A673 (cell line): ENCODE measurements at regions not wholly inside any gene's neighbourhood (a gene's known extent, or its start where the extent isn't known, plus 50 kb on each side); places are given as distances from the start of the nearest gene placed in this dataset.

Experiments
- BruUV-seq: library from RNA; stranded (reverse); fragments of 400-500 nt; replicated peaks from 2 replicates; lab custom pipeline; 2021; lab: Mats Ljungman, UMichigan
- CTCF ChIA-PET: fragments of 300-600 bp; sonication (Branson Sonifier 250); formaldehyde crosslinking; loops from one replicate; lab custom pipeline; 2022; ENCODE audit warnings: antibody characterized with exemption; lab: Charles Lee
- POLR2A ChIA-PET: fragments of 300-600 bp; sonication (Branson Sonifier 250); formaldehyde crosslinking; loops from one replicate; lab custom pipeline; 2022; ENCODE audit warnings: antibody characterized with exemption; ENCODE audit not compliant: low non-redundant PET; lab: Charles Lee
- DNase-seq: peaks from one replicate; pipeline ENCODE4 v3.0.0-alpha.2; 2015; ENCODE audit warnings: low spot score
- H3K27ac ChIP-seq: fragments of 200-600 bp; sonication (generic); 2 replicates; pipeline ENCODE4 v1.5.1; 2016; ENCODE audit warnings: mixed run types, low read depth, mild to moderate bottlenecking, mixed read lengths, antibody characterized with exemption, low read length; ENCODE audit not compliant: poor library complexity, severe bottlenecking
- H3K27me3 ChIP-seq: fragments of 200-600 bp; sonication (generic); replicated peaks from 2 replicates; pipeline ENCODE4 v1.6.1; 2017; ENCODE audit warnings: mixed run types, low read depth, mild to moderate bottlenecking, mixed read lengths, antibody characterized with exemption, low read length; ENCODE audit not compliant: insufficient read depth, poor library complexity
- H3K36me3 ChIP-seq: fragments of 200-600 bp; sonication (generic); 2 replicates; pipeline ENCODE4 v1.6.1; 2016; ENCODE audit warnings: mixed run types, mild to moderate bottlenecking, mixed read lengths, antibody characterized with exemption, low read length; ENCODE audit not compliant: insufficient read depth, poor library complexity, severe bottlenecking
- H3K4me1 ChIP-seq: fragments of 200-600 bp; sonication (generic); 2 replicates; pipeline ENCODE4 v1.6.1; 2017; ENCODE audit warnings: mixed run types, mild to moderate bottlenecking, mixed read lengths, antibody characterized with exemption, low read length; ENCODE audit not compliant: insufficient read depth, poor library complexity, severe bottlenecking
- H3K4me3 ChIP-seq: fragments of 200-600 bp; sonication (generic); 2 replicates; pipeline ENCODE4 v1.5.1; 2016; ENCODE audit warnings: low read depth, mixed run types, mild to moderate bottlenecking, mixed read lengths, low read length; ENCODE audit not compliant: poor library complexity, severe bottlenecking
- H3K9me3 ChIP-seq: fragments of 200-600 bp; sonication (generic); 2 replicates; pipeline ENCODE4 v1.6.1; 2016; ENCODE audit warnings: mixed run types, low read depth, mild to moderate bottlenecking, mixed read lengths, antibody characterized with exemption, low read length; ENCODE audit not compliant: poor library complexity, severe bottlenecking
- EZH2 ChIP-seq: fragments of 200-600 bp; sonication (generic); IDR thresholded peaks from 2 replicates; pipeline ENCODE4 v1.6.1; 2017; ENCODE audit warnings: borderline replicate concordance, low read depth, mild to moderate bottlenecking, mixed read lengths, antibody characterized with exemption, low read length; ENCODE audit not compliant: poor library complexity, severe bottlenecking
- intact Hi-C: fragments of 100-400 bp; cut with micrococcal nuclease; formaldehyde crosslinking; loops from one replicate; pipeline ENCODE4 v1.10.0; 2022; ENCODE audit not compliant: unreplicated experiment
- TF ChIP-seq, protein P1 (sequence below): fragments of 300-800, 200-600 bp; sonication (generic); conservative IDR thresholded peaks from 2 replicates; pipeline ENCODE4 v1.5.1; 2017; ENCODE audit warnings: low read depth, mild to moderate bottlenecking, antibody characterized with exemption, low read length, moderate library complexity, mixed read lengths

GRCh38 chr21:15421947-15422346, 307.8 kb upstream of the USP25 start:
- TF ChIP-seq, protein P1, sequence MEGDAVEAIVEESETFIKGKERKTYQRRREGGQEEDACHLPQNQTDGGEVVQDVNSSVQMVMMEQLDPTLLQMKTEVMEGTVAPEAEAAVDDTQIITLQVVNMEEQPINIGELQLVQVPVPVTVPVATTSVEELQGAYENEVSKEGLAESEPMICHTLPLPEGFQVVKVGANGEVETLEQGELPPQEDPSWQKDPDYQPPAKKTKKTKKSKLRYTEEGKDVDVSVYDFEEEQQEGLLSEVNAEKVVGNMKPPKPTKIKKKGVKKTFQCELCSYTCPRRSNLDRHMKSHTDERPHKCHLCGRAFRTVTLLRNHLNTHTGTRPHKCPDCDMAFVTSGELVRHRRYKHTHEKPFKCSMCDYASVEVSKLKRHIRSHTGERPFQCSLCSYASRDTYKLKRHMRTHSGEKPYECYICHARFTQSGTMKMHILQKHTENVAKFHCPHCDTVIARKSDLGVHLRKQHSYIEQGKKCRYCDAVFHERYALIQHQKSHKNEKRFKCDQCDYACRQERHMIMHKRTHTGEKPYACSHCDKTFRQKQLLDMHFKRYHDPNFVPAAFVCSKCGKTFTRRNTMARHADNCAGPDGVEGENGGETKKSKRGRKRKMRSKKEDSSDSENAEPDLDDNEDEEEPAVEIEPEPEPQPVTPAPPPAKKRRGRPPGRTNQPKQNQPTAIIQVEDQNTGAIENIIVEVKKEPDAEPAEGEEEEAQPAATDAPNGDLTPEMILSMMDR, result no peak
- no peak for TF ChIP-seq EZH2
- Histone ChIP-seq H3K27ac (no peak overlapping the region), H3K27me3 (no peaks in the 10 kb centered on the region), H3K4me1 (no peaks in the 10 kb centered on the region), H3K36me3 (no peaks in the 10 kb centered on the region), H3K4me3 (no peak overlapping the region), H3K9me3 (no peaks in the 10 kb centered on the region)
- intact Hi-C loops, result no loop called here
- CTCF ChIA-PET, result no interaction called here
- POLR2A ChIA-PET, result no interaction called here
- DNase-seq, result no peak
- no TSS peak for BruUV-seq

DNA sequence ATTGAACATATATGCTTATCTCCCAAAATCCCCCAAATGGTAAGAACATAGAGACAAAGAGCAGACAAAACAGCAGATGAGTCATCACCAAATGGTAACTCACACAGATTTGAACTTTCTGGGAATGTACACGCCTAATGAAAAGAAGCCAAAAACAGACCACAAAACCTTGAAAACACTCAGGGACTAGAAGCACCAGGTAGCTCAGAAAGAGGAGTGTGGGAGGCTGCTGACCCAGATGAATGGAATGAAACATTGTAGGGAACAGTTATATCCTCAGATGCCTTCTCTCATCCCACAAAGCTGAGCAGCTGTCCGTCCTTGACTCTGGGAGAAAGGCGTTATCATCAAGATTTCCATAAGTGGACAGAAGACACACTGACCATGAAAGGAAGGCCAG, 307.0 kb upstream of the USP25 start:
- ChIA-PET CTCF (no interaction called here), POLR2A (no interaction called here)
- intact Hi-C loops, result no loop called here
- no peaks in the 10 kb centered on the region for H3K9me3 ChIP-seq
- H3K27ac ChIP-seq, result no peak overlapping the region
- no TSS peak for BruUV-seq
- no peaks in the 10 kb centered on the region for H3K27me3 ChIP-seq
- no peak for DNase-seq
- H3K36me3 ChIP-seq, result no peaks in the 10 kb centered on the region
- TF ChIP-seq, protein P1, result no peak
- TF ChIP-seq EZH2, result no peak
- no peaks in the 10 kb centered on the region for H3K4me1 ChIP-seq
- no peak overlapping the region for H3K4me3 ChIP-seq

- intact Hi-C loops, result no loop called here
- Histone ChIP-seq H3K27me3 (no peaks in the 10 kb centered on the region), H3K4me1 (no peaks in the 10 kb centered on the region), H3K36me3 (no peaks in the 10 kb centered on the region), H3K4me3 (no peak overlapping the region), H3K9me3 (no peaks in the 10 kb centered on the region), H3K27ac (no peak overlapping the region)
- ChIA-PET POLR2A (no interaction called here), CTCF (no interaction called here)
- no peak for DNase-seq
- BruUV-seq, result no TSS peak
- TF ChIP-seq, protein P1, result no peak
- no peak for TF ChIP-seq EZH2
Measured at GRCh38 chr21:15423676-15424445, 305.9 kb upstream of the USP25 start.
